Suprapubic skin (tissue), 4 donors: ENCODE measurements at regions not wholly inside any gene's neighbourhood (a gene's known extent, or its start where the extent isn't known, plus 50 kb on each side); places are given as distances from the start of the nearest gene placed in this dataset.

Source experiments
- DNase-seq, 2 donors: peaks; one replicate each; pipeline ENCODE4 v3.0.0-alpha.2; 2019; ENCODE audit warnings: low spot score in 2 of 2
- H3K27ac ChIP-seq: fragments of 200-600 bp; sonication (generic); one replicate; pipeline ENCODE4 v1.5.1; 2019
- H3K27me3 ChIP-seq: fragments of 200-600 bp; sonication (generic); one replicate; pipeline ENCODE4 v1.5.1; 2019
- H3K36me3 ChIP-seq: fragments of 200-600 bp; sonication (generic); one replicate; pipeline ENCODE4 v1.5.1; 2019
- H3K4me1 ChIP-seq: fragments of 200-600 bp; sonication (generic); one replicate; pipeline ENCODE4 v1.5.1; 2019
- H3K4me3 ChIP-seq: fragments of 200-600 bp; sonication (generic); one replicate; pipeline ENCODE4 v1.5.1; 2019; ENCODE audit warnings: mild to moderate bottlenecking
- H3K9me3 ChIP-seq: fragments of 200-600 bp; sonication (generic); one replicate; pipeline ENCODE4 v1.5.1; 2019
- EP300 ChIP-seq: sonication (generic); formaldehyde crosslinking; IDR thresholded peaks from one replicate; pipeline ENCODE4 v1.6.1; 2017; ENCODE audit warnings: antibody characterized with exemption
- POLR2A ChIP-seq, 2 donors: fragments of 450-650 bp; IDR thresholded peaks; one replicate each; pipeline ENCODE4 v1.6.1; 2017; ENCODE audit warnings: antibody characterized with exemption in 2 of 2, mild to moderate bottlenecking in 2 of 2, moderate library complexity in 2 of 2
- POLR2AphosphoS5 ChIP-seq, 3 donors: sonication (generic); formaldehyde crosslinking; IDR thresholded peaks; one replicate each; pipeline ENCODE4 v1.6.1; 2017; ENCODE audit warnings: antibody characterized with exemption in 3 of 3
- WGBS: methylation state at CpG from one replicate; pipeline ENCODE4 v1.1.5; 2018; 5-methylcytosine and 5-hydroxymethylcytosine counted together
- TF ChIP-seq, protein P1 (sequence below), 2 donors: fragments of 200-600 bp in 1 of 2; fragments of 450-650 bp in 1 of 2; sonication (generic) in 1 of 2; IDR thresholded peaks; one replicate each; pipeline ENCODE4 v1.5.1; 2016 to 2019; ENCODE audit warnings: antibody characterized with exemption in 2 of 2, mild to moderate bottlenecking in 1 of 2, moderate library complexity in 1 of 2

DNA sequence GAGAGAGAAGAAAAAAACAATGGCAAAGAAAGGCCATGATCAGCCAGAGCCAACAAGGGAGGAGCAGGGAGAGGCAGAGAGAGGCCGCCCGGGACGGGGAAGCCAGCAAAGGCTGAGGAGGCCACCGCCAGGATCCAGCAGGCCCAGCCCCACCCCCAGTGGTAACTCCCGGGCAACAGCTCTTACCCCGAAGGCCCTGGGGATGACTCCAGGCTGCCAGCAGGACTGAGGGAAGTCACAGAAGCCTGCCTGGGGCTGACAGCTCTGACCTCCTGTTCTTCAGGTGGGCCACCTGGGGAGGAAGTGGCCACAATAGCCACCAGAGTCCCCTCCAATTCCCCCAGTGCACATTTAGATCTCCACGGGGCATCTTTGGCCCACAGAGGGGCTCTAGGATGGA is 184.3 kb upstream of the LINGO1 start:
- no peaks in the 10 kb centered on the region for H3K36me3 ChIP-seq
- H3K4me1 ChIP-seq = peaks cover 22% of the 10 kb centered on the region
- H3K9me3 ChIP-seq = no peaks in the 10 kb centered on the region
- H3K4me3 ChIP-seq = no peak overlapping the region
- no peak overlapping the region for H3K27ac ChIP-seq
- no peak for TF ChIP-seq EP300
- TF ChIP-seq, protein P1, sequence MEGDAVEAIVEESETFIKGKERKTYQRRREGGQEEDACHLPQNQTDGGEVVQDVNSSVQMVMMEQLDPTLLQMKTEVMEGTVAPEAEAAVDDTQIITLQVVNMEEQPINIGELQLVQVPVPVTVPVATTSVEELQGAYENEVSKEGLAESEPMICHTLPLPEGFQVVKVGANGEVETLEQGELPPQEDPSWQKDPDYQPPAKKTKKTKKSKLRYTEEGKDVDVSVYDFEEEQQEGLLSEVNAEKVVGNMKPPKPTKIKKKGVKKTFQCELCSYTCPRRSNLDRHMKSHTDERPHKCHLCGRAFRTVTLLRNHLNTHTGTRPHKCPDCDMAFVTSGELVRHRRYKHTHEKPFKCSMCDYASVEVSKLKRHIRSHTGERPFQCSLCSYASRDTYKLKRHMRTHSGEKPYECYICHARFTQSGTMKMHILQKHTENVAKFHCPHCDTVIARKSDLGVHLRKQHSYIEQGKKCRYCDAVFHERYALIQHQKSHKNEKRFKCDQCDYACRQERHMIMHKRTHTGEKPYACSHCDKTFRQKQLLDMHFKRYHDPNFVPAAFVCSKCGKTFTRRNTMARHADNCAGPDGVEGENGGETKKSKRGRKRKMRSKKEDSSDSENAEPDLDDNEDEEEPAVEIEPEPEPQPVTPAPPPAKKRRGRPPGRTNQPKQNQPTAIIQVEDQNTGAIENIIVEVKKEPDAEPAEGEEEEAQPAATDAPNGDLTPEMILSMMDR (IDR thresholded peaks at IDR 0.05) = no peak
- no peak for TF ChIP-seq POLR2AphosphoS5 (IDR thresholded peaks at IDR 0.05)
- TF ChIP-seq POLR2A (IDR thresholded peaks at IDR 0.05) = no peak
- DNase-seq = no peak
- peaks cover 81% of the 10 kb centered on the region for H3K27me3 ChIP-seq
- 29% methylated on average over 5 of the region's 7 CpGs for WGBS

DNA sequence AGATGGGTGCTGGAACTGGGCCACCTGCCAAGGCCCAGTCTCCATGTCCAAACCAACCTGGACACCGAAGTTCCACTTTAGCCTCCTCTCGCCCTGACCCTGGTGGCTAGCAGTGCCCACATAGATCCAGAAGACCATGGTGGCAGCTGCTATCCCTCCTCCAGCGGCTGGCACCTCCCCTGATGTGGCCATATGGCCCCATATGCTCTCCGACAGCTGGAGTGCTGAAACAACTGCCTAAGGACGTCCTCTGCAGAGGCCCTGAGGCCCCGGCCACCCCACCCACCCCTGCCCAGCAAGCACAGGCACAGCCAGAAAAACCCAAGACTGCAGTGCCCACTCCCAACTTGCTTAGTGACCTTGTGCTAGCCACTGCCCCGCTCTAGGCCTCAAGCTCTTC is 182.3 kb upstream of the LINGO1 start:
- Histone ChIP-seq H3K4me1 (peaks cover 19% of the 10 kb centered on the region), H3K4me3 (no peak overlapping the region), H3K36me3 (no peaks in the 10 kb centered on the region), H3K27me3 (peaks cover 61% of the 10 kb centered on the region), H3K9me3 (no peaks in the 10 kb centered on the region), H3K27ac (no peak overlapping the region)
- DNase-seq = no peak
- TF ChIP-seq POLR2AphosphoS5 (IDR thresholded peaks at IDR 0.05) (no peak), POLR2A (IDR thresholded peaks at IDR 0.05) (no peak), EP300 (no peak)
- TF ChIP-seq, protein P1 (IDR thresholded peaks at IDR 0.05) = no peak
- 85% methylated on average over 7 of the region's 7 CpGs for WGBS

- WGBS = 66% methylated on average over 7 of the region's 10 CpGs
- Histone ChIP-seq H3K36me3 (no peaks in the 10 kb centered on the region), H3K9me3 (no peaks in the 10 kb centered on the region), H3K4me1 (no peaks in the 10 kb centered on the region), H3K4me3 (no peak overlapping the region), H3K27me3 (peaks cover 37% of the 10 kb centered on the region), H3K27ac (no peak overlapping the region)
- DNase-seq = no peak
- TF ChIP-seq POLR2A (IDR thresholded peaks at IDR 0.05) (no peak), POLR2AphosphoS5 (IDR thresholded peaks at IDR 0.05) (no peak), EP300 (no peak)
- TF ChIP-seq, protein P1 (IDR thresholded peaks at IDR 0.05) = no peak
Observed at GRCh38 chr15:77812664-77813063, 180.0 kb upstream of the LINGO1 start.

DNA sequence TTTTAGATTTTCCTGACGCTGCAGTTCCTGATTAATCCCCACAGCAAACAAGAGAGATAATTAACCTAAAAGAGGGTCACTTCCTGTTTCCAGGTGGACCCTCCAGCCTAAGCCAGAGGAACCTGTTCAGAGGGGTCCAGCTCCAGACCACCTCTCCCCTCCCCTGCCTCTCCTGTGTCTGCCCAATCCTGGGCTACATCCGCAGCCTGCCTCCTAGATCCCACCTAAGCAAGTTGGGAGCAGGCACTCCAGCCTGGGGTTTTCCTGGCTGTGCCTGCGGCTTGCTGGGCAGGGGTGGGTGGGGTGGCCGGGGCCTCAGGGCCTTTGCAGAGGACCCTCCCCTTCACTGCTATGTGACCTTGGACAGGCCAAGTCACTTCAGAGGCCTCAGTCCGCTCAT is 178.6 kb upstream of the LINGO1 start:
- WGBS = 83% methylated on average over 5 of the region's 5 CpGs
- peaks cover 23% of the 10 kb centered on the region for H3K27me3 ChIP-seq
- no peak overlapping the region for H3K4me3 ChIP-seq
- no peaks in the 10 kb centered on the region for H3K9me3 ChIP-seq
- DNase-seq = no peak
- H3K4me1 ChIP-seq = no peaks in the 10 kb centered on the region
- no peaks in the 10 kb centered on the region for H3K36me3 ChIP-seq
- TF ChIP-seq EP300 (no peak), POLR2A (IDR thresholded peaks at IDR 0.05) (no peak), POLR2AphosphoS5 (IDR thresholded peaks at IDR 0.05) (no peak)
- TF ChIP-seq, protein P1 (IDR thresholded peaks at IDR 0.05) = no peak
- H3K27ac ChIP-seq = no peak overlapping the region

DNA sequence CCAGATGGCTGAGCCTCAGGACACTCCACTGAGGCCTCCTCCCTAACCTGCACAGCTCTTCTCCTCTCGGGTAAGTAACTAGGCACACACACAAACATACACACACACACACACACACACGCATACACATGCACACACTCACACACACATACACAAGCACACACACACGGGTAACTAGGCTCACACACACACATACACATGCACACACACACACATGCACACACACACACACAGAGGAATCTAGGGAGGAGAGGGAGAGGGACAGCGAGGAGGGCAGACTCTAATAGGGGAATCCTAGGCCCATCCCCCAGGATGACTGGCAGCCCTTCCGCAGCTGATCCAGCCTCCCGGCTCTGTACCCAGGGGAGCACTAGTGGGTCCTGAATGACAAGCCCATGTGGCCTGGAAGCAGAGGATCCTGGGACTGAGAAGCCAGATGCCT is 177.4 kb upstream of the LINGO1 start:
- TF ChIP-seq EP300 = no peak
- TF ChIP-seq, protein P1 (IDR thresholded peaks at IDR 0.05) = no peak
- TF ChIP-seq POLR2AphosphoS5 (IDR thresholded peaks at IDR 0.05) = no peak
- no peak for TF ChIP-seq POLR2A (IDR thresholded peaks at IDR 0.05)
- no peak overlapping the region for H3K4me3 ChIP-seq
- no peak for DNase-seq
- H3K27ac ChIP-seq = no peak overlapping the region
- 72% methylated on average over 5 of the region's 6 CpGs for WGBS
- no peaks in the 10 kb centered on the region for H3K9me3 ChIP-seq
- H3K27me3 ChIP-seq = peaks cover 12% of the 10 kb centered on the region
- H3K4me1 ChIP-seq = no peaks in the 10 kb centered on the region
- no peaks in the 10 kb centered on the region for H3K36me3 ChIP-seq
